Bronchial epithelial cell (primary cell): ENCODE measurements at regions not wholly inside any gene's neighbourhood (a gene's known extent, or its start where the extent isn't known, plus 50 kb on each side); places are given as distances from the start of the nearest gene placed in this dataset.

Experiments
- DNase-seq: peaks from one replicate; pipeline ENCODE4 v3.0.0-alpha.2; 2010; ENCODE audit warnings: low read depth
- FAIRE-seq: peaks from 2 replicates; lab custom pipeline; 2011; peaks lifted over from hg19 to GRCh38; lab: Jason Lieb, UNC
- H3K27me3 ChIP-seq: 2 replicates; pipeline ENCODE4 v1.5.1; 2011; ENCODE audit warnings: low read length; ENCODE audit not compliant: control insufficient read depth, insufficient read depth
- H3K36me3 ChIP-seq: 2 replicates; pipeline ENCODE4 v1.5.1; 2011; ENCODE audit warnings: low read length; ENCODE audit not compliant: control insufficient read depth, insufficient read depth
- H3K4me3 ChIP-seq: 2 replicates; pipeline ENCODE4 v1.5.1; 2011; ENCODE audit warnings: mild to moderate bottlenecking, low read depth, low read length, control low read depth
- CTCF ChIP-seq: IDR thresholded peaks from 2 replicates; pipeline ENCODE4 v1.5.1; 2011; ENCODE audit warnings: mild to moderate bottlenecking, moderate library complexity, low read length, control low read depth, inconsistent platforms; ENCODE audit not compliant: insufficient read depth, severe bottlenecking

- Histone ChIP-seq H3K27me3 (no peaks in the 10 kb centered on the region), H3K4me3 (no peak overlapping the region), H3K36me3 (no peaks in the 10 kb centered on the region)
- FAIRE-seq, result no peak
- DNase-seq, result no peak
- no peak for TF ChIP-seq CTCF
These were observed 147.1 kb downstream of the NOL4 start for GRCh38 chr18:34077599-34077998.

GRCh38 chr18:34075963-34076860 lies 148.5 kb downstream of the NOL4 start:
- no peak for TF ChIP-seq CTCF
- DNase-seq, result no peak
- H3K4me3 ChIP-seq, result no peak overlapping the region
- no peaks in the 10 kb centered on the region for H3K27me3 ChIP-seq
- H3K36me3 ChIP-seq, result no peaks in the 10 kb centered on the region
- FAIRE-seq, result no peak

- TF ChIP-seq CTCF, result no peak
- Histone ChIP-seq H3K36me3 (no peaks in the 10 kb centered on the region), H3K4me3 (no peak overlapping the region), H3K27me3 (no peaks in the 10 kb centered on the region)
- FAIRE-seq (no peak), DNase-seq (no peak)
These were observed 163.5 kb downstream of the NOL4 start for GRCh38 chr18:34061226-34061625.

GRCh38 chr18:34055227-34055626 lies 169.5 kb downstream of the NOL4 start:
- TF ChIP-seq CTCF, result no peak
- DNase-seq (no peak), FAIRE-seq (no peak)
- no peaks in the 10 kb centered on the region for H3K27me3 ChIP-seq
- H3K36me3 ChIP-seq, result no peaks in the 10 kb centered on the region
- no peak overlapping the region for H3K4me3 ChIP-seq

- TF ChIP-seq CTCF, result no peak
- no peak for DNase-seq
- H3K36me3 ChIP-seq, result no peaks in the 10 kb centered on the region
- FAIRE-seq, result no peak
- no peak overlapping the region for H3K4me3 ChIP-seq
- no peaks in the 10 kb centered on the region for H3K27me3 ChIP-seq
These were observed 174.1 kb downstream of the NOL4 start for GRCh38 chr18:34050661-34051060.
